Thyroid gland (tissue), 4 donors: ENCODE measurements at regions not wholly inside any gene's neighbourhood (a gene's known extent, or its start where the extent isn't known, plus 50 kb on each side); places are given as distances from the start of the nearest gene placed in this dataset.

ENCODE experiments used
- CTCF ChIP-seq, 6 experiments: fragments of 200-600 bp in 3 of 6; fragments of 450-650 bp in 3 of 6; sonication (generic) in 3 of 6; IDR thresholded peaks; one replicate each; pipeline ENCODE4 v1.5.1; 2016 to 2019; ENCODE audit warnings: antibody characterized with exemption in 6 of 6, mild to moderate bottlenecking in 2 of 6, inconsistent platforms in 1 of 6, moderate library complexity in 1 of 6
- POLR2A ChIP-seq, 2 donors: fragments of 450-650 bp; IDR thresholded peaks; one replicate each; pipeline ENCODE4 v1.6.1; 2017; ENCODE audit warnings: antibody characterized with exemption in 2 of 2, mild to moderate bottlenecking in 2 of 2, moderate library complexity in 1 of 2

GRCh38 chr2:156930423-156930822, 327.1 kb upstream of the GALNT5 start:
- TF ChIP-seq POLR2A (IDR thresholded peaks at IDR 0.05) (no peak), CTCF (IDR thresholded peaks at IDR 0.05) (no peak)
